ENCODE measurements at regions not wholly inside any gene's neighbourhood (a gene's known extent, or its start where the extent isn't known, plus 50 kb on each side); places are given as distances from the start of the nearest gene placed in this dataset.

DNA sequence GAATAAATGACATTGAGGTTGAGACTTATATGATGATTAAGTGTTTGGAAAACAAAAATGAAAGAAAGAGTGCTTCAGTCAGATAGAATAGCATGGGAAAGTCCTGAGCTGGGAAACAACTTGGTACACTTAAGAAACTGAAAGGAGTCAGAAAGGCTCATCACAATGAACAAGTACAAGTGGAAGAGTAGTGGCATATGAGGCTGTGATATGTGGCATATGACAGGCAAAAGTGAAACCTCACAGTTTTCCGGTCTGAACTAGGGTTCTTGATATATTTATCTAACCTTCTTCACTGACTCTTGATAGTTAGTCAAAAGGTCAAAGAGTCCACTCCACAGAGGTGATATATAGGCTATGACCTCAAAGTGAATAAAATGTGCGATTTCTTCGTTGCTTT, 537.1 kb upstream of the CXorf51A start:
- no peaks in the 10 kb centered on the region for H3K9me3 ChIP-seq (ENCODE audit: insufficient read depth, low read depth)
- H2AFZ ChIP-seq, result no peak overlapping the region
- no peaks in the 10 kb centered on the region for H3K36me3 ChIP-seq (ENCODE audit: low read depth)
- no peak overlapping the region for H3K4me2 ChIP-seq
- H3K27me3 ChIP-seq (ENCODE audit: insufficient read depth, low read depth), result no peaks in the 10 kb centered on the region
- no peaks in the 10 kb centered on the region for H3K4me1 ChIP-seq (replicated peaks; ENCODE audit: insufficient read depth)
- POLR2A ChIA-PET (ENCODE audit: unreplicated experiment), result no interaction called here
- H3K79me2 ChIP-seq (ENCODE audit: low read depth), result no peaks in the 10 kb centered on the region
- TF ChIP-seq EZH2 (IDR thresholded peaks at IDR 0.05; ENCODE audit: low read depth), result no peak
- TF ChIP-seq, protein P1, sequence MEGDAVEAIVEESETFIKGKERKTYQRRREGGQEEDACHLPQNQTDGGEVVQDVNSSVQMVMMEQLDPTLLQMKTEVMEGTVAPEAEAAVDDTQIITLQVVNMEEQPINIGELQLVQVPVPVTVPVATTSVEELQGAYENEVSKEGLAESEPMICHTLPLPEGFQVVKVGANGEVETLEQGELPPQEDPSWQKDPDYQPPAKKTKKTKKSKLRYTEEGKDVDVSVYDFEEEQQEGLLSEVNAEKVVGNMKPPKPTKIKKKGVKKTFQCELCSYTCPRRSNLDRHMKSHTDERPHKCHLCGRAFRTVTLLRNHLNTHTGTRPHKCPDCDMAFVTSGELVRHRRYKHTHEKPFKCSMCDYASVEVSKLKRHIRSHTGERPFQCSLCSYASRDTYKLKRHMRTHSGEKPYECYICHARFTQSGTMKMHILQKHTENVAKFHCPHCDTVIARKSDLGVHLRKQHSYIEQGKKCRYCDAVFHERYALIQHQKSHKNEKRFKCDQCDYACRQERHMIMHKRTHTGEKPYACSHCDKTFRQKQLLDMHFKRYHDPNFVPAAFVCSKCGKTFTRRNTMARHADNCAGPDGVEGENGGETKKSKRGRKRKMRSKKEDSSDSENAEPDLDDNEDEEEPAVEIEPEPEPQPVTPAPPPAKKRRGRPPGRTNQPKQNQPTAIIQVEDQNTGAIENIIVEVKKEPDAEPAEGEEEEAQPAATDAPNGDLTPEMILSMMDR (conservative IDR thresholded peaks at IDR 0.05), result no peak
- H3K27ac ChIP-seq, result no peak overlapping the region
- CTCF ChIA-PET, result no interaction called here
- H4K20me1 ChIP-seq (ENCODE audit: insufficient read depth), result no peaks in the 10 kb centered on the region; the same call in 1 of the 2 replicates
- DNase-seq, result no peak
- H3K9me2 ChIP-seq (ENCODE audit: insufficient read depth), result no peaks in the 10 kb centered on the region; the same call in 1 of the 2 replicates
- no peaks in the 10 kb centered on the region for H3F3A ChIP-seq (ENCODE audit: insufficient read depth, low read depth)
- intact Hi-C loops (cut with micrococcal nuclease; ENCODE audit: unreplicated experiment), result no loop called here
- no TSS peak for BruUV-seq (replicated peaks)
- H3K4me3 ChIP-seq, result no peak overlapping the region

DNA sequence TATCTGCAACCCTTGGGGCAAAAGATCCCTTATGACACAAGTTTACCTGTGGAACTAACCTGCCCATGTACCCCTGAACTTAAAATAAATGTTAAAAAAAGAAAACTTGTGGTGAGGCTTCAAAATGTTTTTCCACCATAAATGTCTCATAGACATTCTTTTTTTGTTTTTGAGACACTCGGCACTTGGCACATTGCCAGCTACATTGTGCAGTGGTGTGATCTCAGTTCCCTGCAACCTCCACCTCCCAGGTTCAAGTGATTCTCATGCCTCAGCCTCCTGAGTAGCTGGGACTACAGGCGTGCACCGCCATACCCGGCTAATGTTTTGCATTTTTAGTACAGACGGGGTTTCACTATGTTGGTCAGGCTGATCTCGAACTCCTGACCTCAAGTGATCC, 528.9 kb upstream of the CXorf51A start:
- intact Hi-C loops (cut with micrococcal nuclease; ENCODE audit: unreplicated experiment), result no loop called here
- H3K9me3 ChIP-seq (ENCODE audit: insufficient read depth, low read depth), result no peaks in the 10 kb centered on the region

GRCh38 chrX:147342197-147342596, 527.7 kb upstream of the CXorf51A start:
- peaks cover 5% of the 10 kb centered on the region; the same call in 1 of the 2 replicates for H4K20me1 ChIP-seq (ENCODE audit: insufficient read depth)
- H3K9me3 ChIP-seq (ENCODE audit: insufficient read depth, low read depth), result no peaks in the 10 kb centered on the region
- BruUV-seq (replicated peaks), result no TSS peak
- no peaks in the 10 kb centered on the region for H3F3A ChIP-seq (ENCODE audit: insufficient read depth, low read depth)
- H2AFZ ChIP-seq, result no peak overlapping the region
- TF ChIP-seq, protein P1 (conservative IDR thresholded peaks at IDR 0.05), result no peak
- TF ChIP-seq EZH2 (IDR thresholded peaks at IDR 0.05; ENCODE audit: low read depth), result no peak
- H3K27ac ChIP-seq, result no peak overlapping the region
- ChIA-PET POLR2A (ENCODE audit: unreplicated experiment) (no interaction called here), CTCF (no interaction called here)
- H3K27me3 ChIP-seq (ENCODE audit: insufficient read depth, low read depth), result peaks cover 21% of the 10 kb centered on the region
- intact Hi-C loops (cut with micrococcal nuclease; ENCODE audit: unreplicated experiment), result no loop called here
- no peak for DNase-seq
- no peak overlapping the region for H3K4me2 ChIP-seq
- H3K4me3 ChIP-seq, result no peak overlapping the region
- H3K4me1 ChIP-seq (replicated peaks; ENCODE audit: insufficient read depth), result no peaks in the 10 kb centered on the region
- no peaks in the 10 kb centered on the region for H3K36me3 ChIP-seq (ENCODE audit: low read depth)
- H3K9me2 ChIP-seq (ENCODE audit: insufficient read depth), result no peaks in the 10 kb centered on the region
- no peaks in the 10 kb centered on the region for H3K79me2 ChIP-seq (ENCODE audit: low read depth)

More for the DNA sequence above, 528.9 kb upstream of the CXorf51A start:
- H3K9me2 ChIP-seq (ENCODE audit: insufficient read depth), result no peaks in the 10 kb centered on the region
- H2AFZ ChIP-seq, result no peak overlapping the region
- no peak for DNase-seq
- H3K36me3 ChIP-seq (ENCODE audit: low read depth), result no peaks in the 10 kb centered on the region
- H3K4me2 ChIP-seq, result no peak overlapping the region
- BruUV-seq (replicated peaks), result no TSS peak
- H4K20me1 ChIP-seq (ENCODE audit: insufficient read depth), result peaks cover 5% of the 10 kb centered on the region; the same call in 1 of the 2 replicates
- no peak overlapping the region for H3K27ac ChIP-seq
- H3K4me3 ChIP-seq, result no peak overlapping the region
- H3K4me1 ChIP-seq (replicated peaks; ENCODE audit: insufficient read depth), result no peaks in the 10 kb centered on the region
- POLR2A ChIA-PET (ENCODE audit: unreplicated experiment), result no interaction called here
- peaks cover 21% of the 10 kb centered on the region for H3K27me3 ChIP-seq (ENCODE audit: insufficient read depth, low read depth)
- H3K79me2 ChIP-seq (ENCODE audit: low read depth), result no peaks in the 10 kb centered on the region
- H3F3A ChIP-seq (ENCODE audit: insufficient read depth, low read depth), result no peaks in the 10 kb centered on the region
- TF ChIP-seq, protein P1 (conservative IDR thresholded peaks at IDR 0.05), result no peak
- no peak for TF ChIP-seq EZH2 (IDR thresholded peaks at IDR 0.05; ENCODE audit: low read depth)
- CTCF ChIA-PET, result no interaction called here

All from PC-9 (cell line).